ENCODE measurements at regions not wholly inside any gene's neighbourhood (a gene's known extent, or its start where the extent isn't known, plus 50 kb on each side); places are given as distances from the start of the nearest gene placed in this dataset.

DNA sequence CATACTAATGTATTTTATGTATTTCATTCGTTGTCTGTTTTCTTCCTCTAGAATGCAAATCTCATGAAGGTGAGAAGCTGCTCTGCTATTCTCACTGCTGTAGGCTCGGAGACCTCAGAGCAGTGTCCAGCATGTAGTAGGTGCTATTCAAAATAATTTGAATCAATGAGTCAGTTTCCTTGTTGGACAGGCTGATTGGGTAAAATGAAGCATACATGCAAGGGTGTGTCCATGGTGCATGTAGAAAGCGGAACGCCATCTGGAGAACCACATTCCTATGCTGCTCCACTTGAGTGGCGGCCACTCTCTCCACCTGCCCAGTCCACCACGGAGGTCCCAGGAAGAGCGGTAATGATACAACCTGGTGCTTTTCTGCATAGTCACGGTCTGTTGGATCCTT lies 412.1 kb downstream of the QKI start:
- Histone ChIP-seq H3K4me1 (ENCODE audit: insufficient read depth, low read length) (no peaks in the 10 kb centered on the region), H3K27me3 (ENCODE audit: insufficient read depth, low read length) (no peaks in the 10 kb centered on the region), H4K20me1 (ENCODE audit: control insufficient read depth, insufficient read depth, insufficient read length) (no peaks in the 10 kb centered on the region), H2AFZ (ENCODE audit: low read length) (no peak overlapping the region), H2BK20ac (ENCODE audit: low read depth, low read length, poor library complexity, severe bottlenecking) (no peak overlapping the region), H4K91ac (ENCODE audit: insufficient read length, low read depth, low read length) (no peak overlapping the region), H3K79me2 (ENCODE audit: insufficient read depth, low read length) (no peaks in the 10 kb centered on the region), H3K79me1 (ENCODE audit: insufficient read depth, low read depth, low read length, poor library complexity, severe bottlenecking) (no peaks in the 10 kb centered on the region), H3K27ac (ENCODE audit: insufficient read length, low read depth, low read length) (no peak overlapping the region), H3K56ac (ENCODE audit: insufficient read length, low read depth, low read length) (no peak overlapping the region), H3K23me2 (ENCODE audit: insufficient read length, low read depth, low read length, poor library complexity, severe bottlenecking) (no peaks in the 10 kb centered on the region), H3K9ac (ENCODE audit: extremely low read depth, insufficient read length, low read length) (no peak overlapping the region), H2AK5ac (ENCODE audit: insufficient read length, low read length) (no peak overlapping the region), H3K4me2 (ENCODE audit: insufficient read depth, insufficient read length, low read length) (no peak overlapping the region), H2BK12ac (ENCODE audit: insufficient read length, low read depth, low read length) (no peak overlapping the region), H2BK5ac (ENCODE audit: insufficient read length, low read length) (no peak overlapping the region), H4K8ac (replicated peaks; ENCODE audit: insufficient read length, low read depth, low read length) (no peak overlapping the region), H3K14ac (ENCODE audit: insufficient read depth, low read length) (no peak overlapping the region), H3T11ph (ENCODE audit: low read length) (no peak overlapping the region), H3K18ac (ENCODE audit: insufficient read length, low read depth, low read length) (no peak overlapping the region), H3K9me3 (ENCODE audit: control insufficient read depth, low read depth, low read length) (no peaks in the 10 kb centered on the region), H2BK15ac (ENCODE audit: low read depth, low read length) (no peak overlapping the region), H4K5ac (ENCODE audit: insufficient read length, low read depth, low read length) (no peak overlapping the region), H2BK120ac (ENCODE audit: low read depth, low read length, poor library complexity, severe bottlenecking) (no peak overlapping the region), H3K4ac (ENCODE audit: low read depth, low read length) (no peak overlapping the region), H3K23ac (ENCODE audit: insufficient read length, low read depth, low read length) (no peak overlapping the region)
- H3K4me3 Mint-ChIP-seq, result no peak overlapping the region
- no peaks in the 10 kb centered on the region for H3K4me1 Mint-ChIP-seq
- H3K36me3 Mint-ChIP-seq (ENCODE audit: insufficient read depth in 1 of 3, low read depth in 3 of 3), result no peaks in the 10 kb centered on the region; a peak in 1 of 7 replicates
- H3K27me3 Mint-ChIP-seq (ENCODE audit: low read depth), result no peaks in the 10 kb centered on the region; the same call in 1 of the 2 replicates
- TF ChIP-seq, protein P1, sequence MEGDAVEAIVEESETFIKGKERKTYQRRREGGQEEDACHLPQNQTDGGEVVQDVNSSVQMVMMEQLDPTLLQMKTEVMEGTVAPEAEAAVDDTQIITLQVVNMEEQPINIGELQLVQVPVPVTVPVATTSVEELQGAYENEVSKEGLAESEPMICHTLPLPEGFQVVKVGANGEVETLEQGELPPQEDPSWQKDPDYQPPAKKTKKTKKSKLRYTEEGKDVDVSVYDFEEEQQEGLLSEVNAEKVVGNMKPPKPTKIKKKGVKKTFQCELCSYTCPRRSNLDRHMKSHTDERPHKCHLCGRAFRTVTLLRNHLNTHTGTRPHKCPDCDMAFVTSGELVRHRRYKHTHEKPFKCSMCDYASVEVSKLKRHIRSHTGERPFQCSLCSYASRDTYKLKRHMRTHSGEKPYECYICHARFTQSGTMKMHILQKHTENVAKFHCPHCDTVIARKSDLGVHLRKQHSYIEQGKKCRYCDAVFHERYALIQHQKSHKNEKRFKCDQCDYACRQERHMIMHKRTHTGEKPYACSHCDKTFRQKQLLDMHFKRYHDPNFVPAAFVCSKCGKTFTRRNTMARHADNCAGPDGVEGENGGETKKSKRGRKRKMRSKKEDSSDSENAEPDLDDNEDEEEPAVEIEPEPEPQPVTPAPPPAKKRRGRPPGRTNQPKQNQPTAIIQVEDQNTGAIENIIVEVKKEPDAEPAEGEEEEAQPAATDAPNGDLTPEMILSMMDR (conservative IDR thresholded peaks at IDR 0.05), result no peak
- no peak for DNase-seq
- no peaks in the 10 kb centered on the region; a peak in 1 of 5 replicates for H3K9me3 Mint-ChIP-seq
- WGBS (ENCODE audit: extremely low coverage, insufficient read length, low lambda C conversion rate), result no CpG with 5 or more reads among the region's 8 CpGs
- H3K27ac Mint-ChIP-seq, result no peak overlapping the region

Measured in H9 (cell line).